Prostate gland (tissue), 2 donors: ENCODE measurements at regions not wholly inside any gene's neighbourhood (a gene's known extent, or its start where the extent isn't known, plus 50 kb on each side); places are given as distances from the start of the nearest gene placed in this dataset.

ENCODE experiments used
- DNase-seq: peaks from one replicate; pipeline ENCODE4 v3.0.0-alpha.2; 2019; ENCODE audit warnings: low spot score
- H3K27ac ChIP-seq, 2 donors: fragments of 200-600 bp; sonication (generic); 2 replicates each; pipeline ENCODE4 v1.5.1; 2017 to 2019
- H3K27me3 ChIP-seq: fragments of 200-600 bp; sonication (generic); replicated peaks from 2 replicates; pipeline ENCODE4 v1.5.1; 2019; ENCODE audit not compliant: insufficient read depth
- H3K36me3 ChIP-seq, 2 donors: fragments of 200-600 bp; sonication (generic); 1 replicate in 1 of 2; 2 replicates in 1 of 2; pipeline versions ENCODE4 v1.5.1 to v1.8.1; 2017 to 2019
- H3K4me1 ChIP-seq: fragments of 200-600 bp; sonication (generic); replicated peaks from 2 replicates; pipeline ENCODE4 v1.5.1; 2019
- H3K4me3 ChIP-seq, 2 donors: fragments of 200-600 bp; sonication (generic); 2 replicates each; pipeline ENCODE4 v1.5.1; 2017 to 2019
- H3K9me3 ChIP-seq: fragments of 200-600 bp; sonication (generic); 2 replicates; pipeline ENCODE4 v1.5.1; 2017
- POLR2A ChIP-seq: fragments of 450-650 bp; IDR thresholded peaks from one replicate; pipeline ENCODE4 v1.6.1; 2016; ENCODE audit warnings: antibody characterized with exemption, mild to moderate bottlenecking
- POLR2AphosphoS5 ChIP-seq: sonication (generic); formaldehyde crosslinking; IDR thresholded peaks from one replicate; pipeline ENCODE4 v1.6.1; 2017; ENCODE audit warnings: antibody characterized with exemption
- WGBS: methylation state at CpG from one replicate; pipeline ENCODE4 v1.1.5; 2018; 5-methylcytosine and 5-hydroxymethylcytosine counted together
- intact Hi-C: fragments of 100-400 bp; cut with DNase I; formaldehyde crosslinking; loops from one replicate; pipeline ENCODE4 v1.14.2; 2022
- TF ChIP-seq, protein P1 (sequence below), 4 experiments: fragments of 200-600 bp in 2 of 4; fragments of 450-650 bp in 2 of 4; sonication (generic) in 2 of 4; IDR thresholded peaks; 1 replicate in 3 of 4; 2 replicates in 1 of 4; pipeline ENCODE4 v1.5.1; 2016 to 2019; ENCODE audit warnings: antibody characterized with exemption in 4 of 4, mild to moderate bottlenecking in 2 of 4, moderate library complexity in 2 of 4

DNA sequence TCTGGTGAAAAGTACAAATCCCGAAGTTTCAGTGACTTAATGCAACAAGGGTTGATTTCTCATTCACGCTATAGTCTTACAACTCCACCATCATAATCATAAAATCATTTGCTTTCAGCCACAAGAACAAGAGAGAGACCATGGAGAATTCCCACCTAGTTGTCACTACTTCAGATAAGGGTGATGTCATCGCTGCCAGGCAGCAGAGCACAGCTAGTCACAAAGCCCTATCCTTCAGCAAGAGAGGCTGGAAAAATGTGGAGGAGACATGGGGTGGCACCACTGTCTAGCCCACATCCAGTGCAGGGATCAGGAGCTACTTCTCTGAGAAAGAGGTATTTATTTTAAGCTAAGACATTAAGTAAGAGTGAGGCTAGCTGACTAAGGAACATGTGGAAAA is 356.1 kb downstream of the YTHDC2 start:
- no peaks in the 10 kb centered on the region for H3K9me3 ChIP-seq
- TF ChIP-seq POLR2A = no peak
- TF ChIP-seq, protein P1, sequence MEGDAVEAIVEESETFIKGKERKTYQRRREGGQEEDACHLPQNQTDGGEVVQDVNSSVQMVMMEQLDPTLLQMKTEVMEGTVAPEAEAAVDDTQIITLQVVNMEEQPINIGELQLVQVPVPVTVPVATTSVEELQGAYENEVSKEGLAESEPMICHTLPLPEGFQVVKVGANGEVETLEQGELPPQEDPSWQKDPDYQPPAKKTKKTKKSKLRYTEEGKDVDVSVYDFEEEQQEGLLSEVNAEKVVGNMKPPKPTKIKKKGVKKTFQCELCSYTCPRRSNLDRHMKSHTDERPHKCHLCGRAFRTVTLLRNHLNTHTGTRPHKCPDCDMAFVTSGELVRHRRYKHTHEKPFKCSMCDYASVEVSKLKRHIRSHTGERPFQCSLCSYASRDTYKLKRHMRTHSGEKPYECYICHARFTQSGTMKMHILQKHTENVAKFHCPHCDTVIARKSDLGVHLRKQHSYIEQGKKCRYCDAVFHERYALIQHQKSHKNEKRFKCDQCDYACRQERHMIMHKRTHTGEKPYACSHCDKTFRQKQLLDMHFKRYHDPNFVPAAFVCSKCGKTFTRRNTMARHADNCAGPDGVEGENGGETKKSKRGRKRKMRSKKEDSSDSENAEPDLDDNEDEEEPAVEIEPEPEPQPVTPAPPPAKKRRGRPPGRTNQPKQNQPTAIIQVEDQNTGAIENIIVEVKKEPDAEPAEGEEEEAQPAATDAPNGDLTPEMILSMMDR (IDR thresholded peaks at IDR 0.05) = no peak
- no peak for TF ChIP-seq POLR2AphosphoS5

DNA sequence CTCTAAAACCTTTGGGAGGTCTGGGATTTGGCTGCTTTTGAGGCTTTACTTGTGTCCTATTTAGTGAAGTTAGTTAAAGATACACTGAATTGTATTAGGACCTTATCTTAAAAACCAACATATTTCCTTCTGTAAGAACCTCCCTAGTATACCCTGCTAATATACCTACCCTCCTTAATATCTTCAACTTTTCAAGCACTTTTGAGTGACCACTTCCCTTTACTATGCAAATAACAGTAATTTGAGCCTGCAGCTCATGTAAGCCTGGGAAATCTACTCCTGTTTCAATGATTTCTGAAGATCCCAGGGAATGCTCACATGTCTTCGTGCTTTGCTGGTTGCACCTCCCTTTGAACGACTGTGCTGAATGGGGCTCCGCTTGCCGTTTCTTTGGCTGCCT is 358.5 kb downstream of the YTHDC2 start:
- Histone ChIP-seq H3K9me3 (no peaks in the 10 kb centered on the region), H3K27ac (no peak overlapping the region), H3K36me3 (no peaks in the 10 kb centered on the region), H3K27me3 (no peaks in the 10 kb centered on the region), H3K4me1 (no peaks in the 10 kb centered on the region), H3K4me3 (no peak overlapping the region)
- DNase-seq = no peak
- WGBS = 70% methylated on average over 4 of the region's 4 CpGs
- TF ChIP-seq POLR2AphosphoS5 (no peak), POLR2A (no peak)
- TF ChIP-seq, protein P1 (IDR thresholded peaks at IDR 0.05) = no peak
- intact Hi-C loops = no loop called here

More for the DNA sequence above, 356.1 kb downstream of the YTHDC2 start:
- Histone ChIP-seq H3K36me3 (no peaks in the 10 kb centered on the region), H3K27me3 (no peaks in the 10 kb centered on the region), H3K27ac (no peak overlapping the region), H3K4me1 (no peaks in the 10 kb centered on the region), H3K4me3 (no peak overlapping the region)
- intact Hi-C loops = no loop called here
- DNase-seq = no peak
- 94% methylated on average over 3 of the region's 3 CpGs for WGBS

DNA sequence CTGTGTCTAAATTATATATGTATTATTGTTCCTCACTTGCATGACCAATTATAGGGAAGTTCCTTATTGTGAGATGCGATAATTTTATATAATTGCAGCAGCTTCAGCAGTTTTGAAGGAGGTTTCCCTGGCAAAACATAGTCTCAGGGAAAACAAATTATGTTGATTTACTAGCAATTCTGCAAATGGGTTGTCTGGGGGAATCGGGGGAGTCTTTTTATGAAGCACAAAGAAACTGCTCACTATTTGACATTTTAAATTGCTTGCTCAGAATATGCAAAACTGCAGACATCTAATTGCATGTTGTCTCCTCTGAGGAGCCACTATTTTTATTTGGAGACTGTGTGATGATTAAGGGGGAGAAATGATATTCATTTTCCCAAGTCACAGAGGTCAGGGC is 361.6 kb downstream of the YTHDC2 start:
- H3K4me3 ChIP-seq = no peak overlapping the region

DNA sequence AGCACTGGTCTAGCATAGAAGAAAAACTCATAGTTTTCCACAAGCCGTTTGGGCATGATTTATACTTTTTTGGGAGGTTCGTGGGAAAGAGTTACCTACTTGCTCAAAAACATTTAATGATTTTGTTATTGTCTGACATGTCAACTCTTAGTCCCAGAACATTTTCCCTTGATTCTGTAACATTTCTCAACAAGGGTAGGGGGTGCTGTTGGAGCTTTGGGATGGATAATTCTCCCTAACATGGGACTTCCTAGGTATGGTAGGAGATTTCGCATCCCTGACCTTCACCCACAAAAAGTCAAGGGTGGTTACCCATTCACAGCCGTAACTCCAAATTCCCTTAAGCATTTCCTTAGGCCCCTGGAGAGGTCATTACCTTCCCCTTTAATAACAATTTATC is 378.0 kb downstream of the YTHDC2 start:
- 91% methylated on average over 4 of the region's 4 CpGs for WGBS

More for the DNA sequence above, 361.6 kb downstream of the YTHDC2 start:
- Histone ChIP-seq H3K36me3 (no peaks in the 10 kb centered on the region), H3K27ac (no peak overlapping the region), H3K4me1 (no peaks in the 10 kb centered on the region), H3K27me3 (no peaks in the 10 kb centered on the region), H3K9me3 (no peaks in the 10 kb centered on the region)
- TF ChIP-seq POLR2A = no peak
- TF ChIP-seq, protein P1 (IDR thresholded peaks at IDR 0.05) = no peak
- no peak for DNase-seq
- intact Hi-C loops = no loop called here
- WGBS = 49% methylated on average over 2 of the region's 2 CpGs

DNA sequence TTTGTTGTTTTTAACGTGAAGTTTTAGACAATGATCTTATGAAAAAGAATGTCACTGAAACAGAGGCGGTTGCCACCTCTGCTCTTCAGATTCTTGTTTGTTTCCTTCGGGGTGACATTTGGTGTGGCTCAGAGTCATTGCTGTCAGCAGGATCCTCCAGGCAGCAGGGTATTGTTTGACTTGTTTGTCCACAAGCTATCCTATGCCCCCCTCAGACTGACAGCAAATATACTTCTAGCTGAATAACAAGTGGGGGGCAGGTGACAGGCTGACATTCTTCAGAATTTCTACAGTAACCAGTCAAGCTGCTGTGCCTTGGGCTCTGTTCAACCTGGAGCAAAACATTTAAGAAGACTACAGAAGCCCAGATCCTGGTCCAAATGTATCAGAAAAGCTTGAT is 383.3 kb downstream of the YTHDC2 start:
- intact Hi-C loops = no loop called here
- TF ChIP-seq POLR2A = no peak
- TF ChIP-seq, protein P1 (IDR thresholded peaks at IDR 0.05) = no peak
- no peak for TF ChIP-seq POLR2AphosphoS5
- Histone ChIP-seq H3K36me3 (no peaks in the 10 kb centered on the region), H3K4me3 (no peak overlapping the region), H3K9me3 (no peaks in the 10 kb centered on the region), H3K4me1 (no peaks in the 10 kb centered on the region), H3K27me3 (no peaks in the 10 kb centered on the region), H3K27ac (no peak overlapping the region)
- 44% methylated on average over 3 of the region's 3 CpGs for WGBS
- no peak for DNase-seq

More for the DNA sequence above, 378.0 kb downstream of the YTHDC2 start:
- intact Hi-C loops = no loop called here
- no peaks in the 10 kb centered on the region for H3K4me1 ChIP-seq
- no peak overlapping the region for H3K27ac ChIP-seq
- H3K36me3 ChIP-seq = no peaks in the 10 kb centered on the region
- no peaks in the 10 kb centered on the region for H3K9me3 ChIP-seq
- DNase-seq = no peak
- TF ChIP-seq POLR2AphosphoS5 (no peak), POLR2A (no peak)
- TF ChIP-seq, protein P1 (IDR thresholded peaks at IDR 0.05) = no peak
- H3K4me3 ChIP-seq = no peak overlapping the region
- no peaks in the 10 kb centered on the region for H3K27me3 ChIP-seq
